K562 (cell line): ENCODE measurements at regions not wholly inside any gene's neighbourhood (a gene's known extent, or its start where the extent isn't known, plus 50 kb on each side); places are given as distances from the start of the nearest gene placed in this dataset.

Source experiments
- ATAC-seq: fragments of 200-7000 bp; cut with Tn5 transposase; 3 replicates; pipeline ENCODE4 v1.9.1; 2020; ENCODE audit warnings: moderate library complexity
- BruUV-seq: library from RNA; stranded (reverse); fragments of 400-500 nt; replicated peaks from 2 replicates; lab custom pipeline; 2021; lab: Mats Ljungman, UMichigan
- CTCF ChIA-PET: fragments of 300-600 bp; formaldehyde crosslinking; extraction: SDS; loops from one replicate; lab custom pipeline; 2021; ENCODE audit warnings: low intra/inter-chr PET ratio; lab: Yijun Ruan, JAX
- POLR2A ChIA-PET: fragments of 300-600, 350-650 bp; sonication (Branson Sonifier 250); formaldehyde crosslinking; extraction: SDS; loops from one replicate; lab custom pipeline; 2021; ENCODE audit warnings: antibody characterized with exemption, inconsistent platforms; lab: Yijun Ruan, JAX
- DNase-seq, 4 experiments: peaks; one replicate each; pipeline versions ENCODE4 v3.0.0 to v3.0.0-alpha.2; 2011 to 2018; ENCODE audit warnings: low spot score in 3 of 4, mixed read lengths in 3 of 4; ENCODE audit errors: extremely low read depth in 1 of 4
- FAIRE-seq: peaks from 2 replicates; lab custom pipeline; 2011; peaks lifted over from hg19 to GRCh38; lab: Jason Lieb, UNC
- H2AFZ ChIP-seq: 2 replicates; pipeline ENCODE4 v1.6.0; 2011; ENCODE audit warnings: low read depth, low read length, control low read depth, inconsistent platforms
- H3K27ac ChIP-seq: fragments of 200-600 bp; 3 replicates; pipeline ENCODE4 v1.8.0; 2011; ENCODE audit warnings: low read depth, mild to moderate bottlenecking, control low read depth, inconsistent platforms, low read length, moderate library complexity, mixed read lengths; ENCODE audit errors: extremely low read depth
- H3K27me3 ChIP-seq, 2 experiments: fragments of 300-600 bp in 1 of 2; 2 replicates in 1 of 2; 3 replicates in 1 of 2; pipeline versions ENCODE4 v1.6.0 to v1.8.0; 2011; ENCODE audit warnings: inconsistent platforms in 2 of 2, low read length in 2 of 2, mild to moderate bottlenecking in 1 of 2, mixed read lengths in 1 of 2, moderate library complexity in 1 of 2; ENCODE audit not compliant: control insufficient read depth in 2 of 2, insufficient read depth in 2 of 2
- H3K36me3 ChIP-seq: fragments of 300-600 bp; 3 replicates; pipeline ENCODE4 v1.8.0; 2011; ENCODE audit warnings: mild to moderate bottlenecking, low read length, inconsistent platforms; ENCODE audit not compliant: control insufficient read depth, insufficient read depth
- H3K4me1 ChIP-seq, 2 experiments: fragments of 200-600 bp in 1 of 2; replicated peaks in 1 of 2; 2 replicates in 1 of 2; 3 replicates in 1 of 2; pipeline versions ENCODE4 v1.5.1 to v1.8.0; 2011; ENCODE audit warnings: inconsistent platforms in 2 of 2, low read length in 2 of 2, mild to moderate bottlenecking in 1 of 2, mixed read lengths in 1 of 2, moderate library complexity in 1 of 2; ENCODE audit not compliant: control insufficient read depth in 2 of 2, insufficient read depth in 2 of 2
- H3K4me2 ChIP-seq: 2 replicates; pipeline ENCODE4 v1.6.1; 2011; ENCODE audit warnings: low read length, control low read depth, inconsistent platforms, mixed read lengths; ENCODE audit not compliant: insufficient read depth
- H3K4me3 ChIP-seq: fragments of 200-600 bp; sonication (generic), shearing (Covaris generic); 2 replicates; pipeline ENCODE4 v1.5.1; 2016; ENCODE audit warnings: control low read depth, inconsistent platforms
- H3K79me2 ChIP-seq: fragments of 200-600 bp; 3 replicates; pipeline ENCODE4 v1.8.0; 2011; ENCODE audit warnings: low read length, inconsistent platforms; ENCODE audit not compliant: control insufficient read depth, insufficient read depth
- H3K9ac ChIP-seq, 2 experiments: 2 replicates each; pipeline versions ENCODE4 v1.6.0 to v1.6.1; 2011; ENCODE audit warnings: low read depth in 2 of 2, low read length in 2 of 2, control low read depth in 1 of 2, inconsistent platforms in 1 of 2, mild to moderate bottlenecking in 1 of 2, mixed read lengths in 1 of 2; ENCODE audit not compliant: insufficient read depth in 1 of 2
- H3K9me1 ChIP-seq: one replicate; pipeline ENCODE4 v1.6.0; 2011; ENCODE audit warnings: inconsistent platforms, mild to moderate bottlenecking, low read length, moderate library complexity; ENCODE audit not compliant: control insufficient read depth, insufficient read depth
- H3K9me3 ChIP-seq: replicated peaks from 2 replicates; pipeline ENCODE4 v1.5.1; 2011; ENCODE audit warnings: low read depth, low read length, inconsistent platforms; ENCODE audit not compliant: control insufficient read depth, insufficient read depth
- H4K20me1 ChIP-seq: replicated peaks from 2 replicates; pipeline ENCODE4 v1.6.1; 2011; ENCODE audit warnings: low read length, inconsistent platforms, mixed read lengths; ENCODE audit not compliant: control insufficient read depth, insufficient read depth
- ATF3 ChIP-seq, 2 experiments: fragments of 450-650 bp in 1 of 2; sonication (generic) in 1 of 2; formaldehyde crosslinking in 1 of 2; IDR thresholded peaks in 1 of 2; conservative IDR thresholded peaks in 1 of 2; 2 replicates each; pipeline versions ENCODE4 v1.6.1 to v1.8.1; 2016 to 2023; ENCODE audit warnings: mild to moderate bottlenecking in 2 of 2, moderate library complexity in 2 of 2, inconsistent platforms in 1 of 2, missing genetic modification reagents in 1 of 2
- BHLHE40 ChIP-seq: IDR thresholded peaks from 2 replicates; pipeline ENCODE4 v1.6.1; 2011; ENCODE audit warnings: low read length, improper control_type of control experiment
- CEBPG ChIP-seq, 3 experiments: fragments of 200-800 bp in 1 of 3; sonication (Bioruptor generic) in 1 of 3; sonication (generic) in 1 of 3; formaldehyde crosslinking in 1 of 3; IDR thresholded peaks in 2 of 3; conservative IDR thresholded peaks in 1 of 3; 2 replicates each; pipeline versions ENCODE4 v1.6.1 to v1.8.0; 2016 to 2022; ENCODE audit warnings: missing compliant biosample characterization in 2 of 3, missing genetic modification characterization in 2 of 3, mild to moderate bottlenecking in 1 of 3, missing genetic modification reagents in 1 of 3
- E2F1 ChIP-seq: sonication (generic); formaldehyde crosslinking; IDR thresholded peaks from 2 replicates; pipeline ENCODE4 v1.8.1; 2023; ENCODE audit warnings: mild to moderate bottlenecking, missing genetic modification reagents, moderate library complexity
- ILK ChIP-seq: fragments of 450-650 bp; IDR thresholded peaks from 2 replicates; pipeline ENCODE4 v1.6.1; 2016; ENCODE audit warnings: missing genetic modification characterization, low read depth, mild to moderate bottlenecking, missing compliant biosample characterization, moderate library complexity, borderline replicate concordance
- MCM7 ChIP-seq, 2 experiments: fragments of 450-650 bp; IDR thresholded peaks; 2 replicates each; pipeline ENCODE4 v1.6.1; 2016 to 2018
- MEIS2 ChIP-seq: fragments of 450-650 bp; IDR thresholded peaks from 2 replicates; pipeline ENCODE4 v1.6.1; 2014; ENCODE audit warnings: mild to moderate bottlenecking; ENCODE audit not compliant: partially characterized antibody
- NFE2 ChIP-seq: IDR thresholded peaks from 2 replicates; pipeline ENCODE4 v1.6.1; 2014; ENCODE audit warnings: antibody characterized with exemption, low read depth
- SMARCB1 ChIP-seq: IDR thresholded peaks from 2 replicates; pipeline ENCODE4 v1.6.1; 2011; ENCODE audit warnings: improper control_type of control experiment, low read depth; ENCODE audit not compliant: insufficient read length
- TCF3 ChIP-seq: sonication (generic); formaldehyde crosslinking; IDR thresholded peaks from 2 replicates; pipeline ENCODE4 v1.4.0; 2020; ENCODE audit warnings: mild to moderate bottlenecking, missing genetic modification reagents
- TRIM24 ChIP-seq, 2 experiments: fragments of 450-650 bp; IDR thresholded peaks; 2 replicates each; pipeline ENCODE4 v1.6.1; 2016
- ZNF134 ChIP-seq: fragments of 250-450 bp; sonication (Bioruptor Pico); conservative IDR thresholded peaks from 2 replicates; pipeline ENCODE4 v1.4.0; 2020
- ZNF444 ChIP-seq: fragments of 250-450 bp; sonication (Bioruptor Pico); IDR thresholded peaks from 2 replicates; pipeline ENCODE4 v1.4.0; 2020; ENCODE audit warnings: mild to moderate bottlenecking, moderate library complexity
- ZNF778 ChIP-seq: fragments of 450-650 bp; formaldehyde crosslinking; IDR thresholded peaks from 2 replicates; pipeline ENCODE4 v1.4.0; 2020; ENCODE audit warnings: mild to moderate bottlenecking, moderate library complexity
- WGBS: fragments of 100-300 bp; shearing (Covaris generic); methylation state at CpG from one replicate; pipeline ENCODE4 v1.1.6; 2016; ENCODE audit warnings: low coverage, mixed read lengths; ENCODE audit not compliant: insufficient coverage; ENCODE audit errors: missing lambda C conversion rate; 5-methylcytosine and 5-hydroxymethylcytosine counted together
- in situ Hi-C: fragments of 300-500 bp; cut with MboI; formaldehyde crosslinking; loops from 4 replicates; pipeline ENCODE4 v1.15.0; 2018; ENCODE audit warnings: inconsistent platforms, mixed read lengths
- intact Hi-C: fragments of 100-400 bp; cut with micrococcal nuclease; formaldehyde crosslinking; loops from 2 replicates; pipeline ENCODE4 v1.14.2; 2022

- DNase-seq (no peak), FAIRE-seq (no peak)
- H3K79me2 ChIP-seq, result no peaks in the 10 kb centered on the region
- 0% methylated on average over 1 of the region's 1 CpG for whole genome bisulfite sequencing
- H3K27ac ChIP-seq, result no peak overlapping the region
- no peaks in the 10 kb centered on the region for H4K20me1 ChIP-seq
- TF ChIP-seq SMARCB1, result no peak
- TF ChIP-seq MCM7 (IDR thresholded peaks at IDR 0.05), result no peak
- TF ChIP-seq E2F1, result no peak
- TF ChIP-seq, all 486 proteins: peak for 0
- H3K9me3 ChIP-seq, result no peaks in the 10 kb centered on the region
- no peaks in the 10 kb centered on the region for H3K4me1 ChIP-seq
- CTCF ChIA-PET, result no interaction called here
- no peak overlapping the region for H3K4me3 ChIP-seq
- no peak overlapping the region for H3K9ac ChIP-seq
- in situ Hi-C loops, result no loop called here
- no TSS peak for BruUV-seq
- no peaks in the 10 kb centered on the region for H3K27me3 ChIP-seq
- no peak overlapping the region for H2AFZ ChIP-seq
- POLR2A ChIA-PET, result no interaction called here
- no peak for ATAC-seq
- intact Hi-C loops, result no loop called here
- no peak overlapping the region for H3K4me2 ChIP-seq
- H3K9me1 ChIP-seq, result no peaks in the 10 kb centered on the region
- no peaks in the 10 kb centered on the region for H3K36me3 ChIP-seq
Observed at GRCh38 chr2:224248944-224249371, 152.9 kb downstream of the FAM124B start.

- H3K4me1 ChIP-seq, result no peaks in the 10 kb centered on the region
- H3K9me1 ChIP-seq, result no peaks in the 10 kb centered on the region
- H3K9ac ChIP-seq, result no peak overlapping the region
- ChIA-PET POLR2A (interaction anchor here (0.6 kb wide), 1 partner anchor 301 kb away, joined by 3 read pairs; no protein-coding TSS in a partner anchor), CTCF (no interaction called here)
- 0% methylated on average over 1 of the region's 1 CpG for WGBS
- H2AFZ ChIP-seq, result no peak overlapping the region
- H4K20me1 ChIP-seq, result no peaks in the 10 kb centered on the region
- no peaks in the 10 kb centered on the region for H3K79me2 ChIP-seq
- no peak overlapping the region for H3K4me2 ChIP-seq
- no peak overlapping the region for H3K4me3 ChIP-seq
- no TSS peak for BruUV-seq
- no peak for DNase-seq
- no peaks in the 10 kb centered on the region for H3K9me3 ChIP-seq
- FAIRE-seq, result no peak
- no peak overlapping the region for H3K27ac ChIP-seq
- intact Hi-C loops (no loop called here), in situ Hi-C loops (no loop called here)
- ATAC-seq, result no peak
- no peaks in the 10 kb centered on the region for H3K36me3 ChIP-seq
- no peaks in the 10 kb centered on the region for H3K27me3 ChIP-seq
- TF ChIP-seq TRIM24 (IDR thresholded peaks at IDR 0.05), result peak in 1 of 2 experiments; percentile 18; a peak in 1 of 4 replicates
- no peak for TF ChIP-seq ZNF778 (CRISPR knock-in tag)
- TF ChIP-seq BHLHE40, result no peak
- TF ChIP-seq TCF3, result no peak
- no peak for TF ChIP-seq ZNF444 (CRISPR knock-in tag)
- peak; percentile 54; the same call in 1 of the 2 replicates for TF ChIP-seq ATF3 (IDR thresholded peaks at IDR 0.05)
- TF ChIP-seq ATF3 (CRISPR knock-in tag; conservative IDR thresholded peaks at IDR 0.05), result no peak
- peak; percentile 23 for TF ChIP-seq MEIS2
- TF ChIP-seq CEBPG (CRISPR knock-in tag; IDR thresholded peaks at IDR 0.05), result no peak
- peak in 1 of 2 experiments; percentile 53; a peak in 1 of 4 replicates for TF ChIP-seq CEBPG (tag; conservative IDR thresholded peaks at IDR 0.05 in 1 of 2, IDR thresholded peaks at IDR 0.05 in 1 of 2)
- TF ChIP-seq ZNF134 (CRISPR knock-in tag), result no peak
- TF ChIP-seq ILK (tag), result no peak
- peak; percentile 14; the same call in 1 of the 2 replicates for TF ChIP-seq NFE2
Observed at GRCh38 chr2:224242561-224242960, 159.3 kb downstream of the FAM124B start.
